ENCODE measurements at regions not wholly inside any gene's neighbourhood (a gene's known extent, or its start where the extent isn't known, plus 50 kb on each side); places are given as distances from the start of the nearest gene placed in this dataset.

- ChIA-PET POLR2A (no interaction called here), CTCF (interaction anchor here (0.8 to 0.9 kb wide), 2 partner anchors 17 to 18 kb away, joined by 3 to 4 read pairs; no protein-coding TSS in a partner anchor)
- H4K20me1 ChIP-seq (replicated peaks; ENCODE audit: control insufficient read depth, extremely low read depth, insufficient read depth, low read length), result peaks cover 2% of the 10 kb centered on the region
- no peak for FAIRE-seq
- H3K9me1 ChIP-seq (replicated peaks; ENCODE audit: control insufficient read depth, extremely low read depth, insufficient read depth, low read length), result no peaks in the 10 kb centered on the region
- TF ChIP-seq GATA2 (IDR thresholded peaks at IDR 0.05; ENCODE audit: insufficient read depth, insufficient read length, low read depth, low read length), result no peak
- no peak for TF ChIP-seq CTCF (IDR thresholded peaks at IDR 0.05; ENCODE audit: extremely low read depth in 1 of 2, insufficient read depth in 1 of 2, low read depth in 1 of 2, low read length in 2 of 2)
- TF ChIP-seq MAX (IDR thresholded peaks at IDR 0.05; ENCODE audit: insufficient read depth, insufficient read length), result no peak
- no peak for TF ChIP-seq POLR2AphosphoS5 (IDR thresholded peaks at IDR 0.05; ENCODE audit: insufficient read depth, low read depth, low read length)
- no peak for TF ChIP-seq JUN (IDR thresholded peaks at IDR 0.05; ENCODE audit: borderline replicate concordance, insufficient read depth, insufficient read length, low read depth)
- no peak for TF ChIP-seq EZH2 (IDR thresholded peaks at IDR 0.05; ENCODE audit: borderline replicate concordance, low read depth, low read length, severe bottlenecking)
- no peak overlapping the region for H2AFZ ChIP-seq (ENCODE audit: low read depth, low read length)
- no peaks in the 10 kb centered on the region for H3K4me1 ChIP-seq (ENCODE audit: control insufficient read depth, extremely low read depth, insufficient read depth, low read length)
- H3K9ac ChIP-seq (replicated peaks; ENCODE audit: extremely low read depth, insufficient read depth, low read length), result no peak overlapping the region
- no peak for DNase-seq (ENCODE audit: low read depth, low spot score)
- H3K79me2 ChIP-seq (ENCODE audit: control insufficient read depth, insufficient read depth, low read length), result no peaks in the 10 kb centered on the region
- H3K9me3 ChIP-seq (replicated peaks; ENCODE audit: control insufficient read depth, insufficient read depth, low read length), result no peaks in the 10 kb centered on the region
- H3K4me2 ChIP-seq (ENCODE audit: insufficient read depth, low read length), result no peak overlapping the region
- dilution Hi-C loops (cut with MboI; ENCODE audit: extremely low pct_ligation_motif_present, low sequenced_read_pairs), result no loop called here
- peaks cover 0 to 2% of the 10 kb centered on the region in 2 experiments for H3K27me3 ChIP-seq (ENCODE audit: control insufficient read depth in 2 of 2, insufficient read depth in 2 of 2, low read length in 2 of 2)
- no TSS peak for BruUV-seq (replicated peaks)
- H3K4me3 ChIP-seq (replicated peaks in 1 of 3; ENCODE audit: insufficient read depth in 1 of 3, low read depth in 1 of 3, low read length in 3 of 3), result no peak overlapping the region
- intact Hi-C loops (cut with micrococcal nuclease), result no loop called here
- no peaks in the 10 kb centered on the region for H3K36me3 ChIP-seq (ENCODE audit: control insufficient read depth in 2 of 2, extremely low read depth in 1 of 2, insufficient read depth in 2 of 2, low read length in 2 of 2)
- H3K27ac ChIP-seq (ENCODE audit: insufficient read depth, low read depth, low read length), result no peak overlapping the region
These were observed 80.8 kb upstream of the CRHR1 start for GRCh38 chr17:45703348-45703747.
